ENCODE measurements at regions not wholly inside any gene's neighbourhood (a gene's known extent, or its start where the extent isn't known, plus 50 kb on each side); places are given as distances from the start of the nearest gene placed in this dataset.

GRCh38 chr7:138243836-138244235 lies 167.6 kb downstream of the AKR1D1 start:
- no peak for ATAC-seq
- ChIA-PET CTCF (no interaction called here), POLR2A (no interaction called here)
- H3K27ac ChIP-seq, result peak overlapping the region in 1 of 2 experiments; percentile 44; a peak in 1 of 6 replicates
- H3K4me3 ChIP-seq, result no peak overlapping the region
- H3K4me1 ChIP-seq, result peaks cover 4% of the 10 kb centered on the region; the same call in 1 of the 3 replicates
- TF ChIP-seq MAZ (IDR thresholded peaks at IDR 0.05; ENCODE audit: borderline replicate concordance, low read depth, low read length) (no peak), RCOR1 (IDR thresholded peaks at IDR 0.05; ENCODE audit: low read depth, low read length) (no peak), RARB (CRISPR knock-in tag; IDR thresholded peaks at IDR 0.05) (no peak), ZFP36 (IDR thresholded peaks at IDR 0.05; ENCODE audit: borderline replicate concordance, partially characterized antibody) (no peak), KDM1A (IDR thresholded peaks at IDR 0.05; ENCODE audit: low read depth) (no peak), REST (IDR thresholded peaks at IDR 0.05) (no peak), CBX2 (IDR thresholded peaks at IDR 0.05; ENCODE audit: borderline replicate concordance, low read depth) (no peak), PHF8 (IDR thresholded peaks at IDR 0.05; ENCODE audit: borderline replicate concordance, low read depth) (no peak), MAFK (IDR thresholded peaks at IDR 0.05; ENCODE audit: partially characterized antibody) (no peak), RFX5 (IDR thresholded peaks at IDR 0.05) (no peak), CHD4 (IDR thresholded peaks at IDR 0.05; ENCODE audit: borderline replicate concordance) (no peak), ZSCAN20 (CRISPR knock-in tag; IDR thresholded peaks at IDR 0.05) (no peak), ZNF302 (CRISPR knock-in tag; IDR thresholded peaks at IDR 0.05) (no peak), FOSB (CRISPR knock-in tag; IDR thresholded peaks at IDR 0.05) (no peak), TFCP2L1 (CRISPR knock-in tag; IDR thresholded peaks at IDR 0.05) (no peak), FOSL2 (IDR thresholded peaks at IDR 0.05) (no peak), FOSL2 (CRISPR knock-in tag; IDR thresholded peaks at IDR 0.05) (no peak), HOXA7 (CRISPR knock-in tag; IDR thresholded peaks at IDR 0.05) (no peak), HDAC2 (IDR thresholded peaks at IDR 0.05) (no peak)
- TF ChIP-seq, protein P1, sequence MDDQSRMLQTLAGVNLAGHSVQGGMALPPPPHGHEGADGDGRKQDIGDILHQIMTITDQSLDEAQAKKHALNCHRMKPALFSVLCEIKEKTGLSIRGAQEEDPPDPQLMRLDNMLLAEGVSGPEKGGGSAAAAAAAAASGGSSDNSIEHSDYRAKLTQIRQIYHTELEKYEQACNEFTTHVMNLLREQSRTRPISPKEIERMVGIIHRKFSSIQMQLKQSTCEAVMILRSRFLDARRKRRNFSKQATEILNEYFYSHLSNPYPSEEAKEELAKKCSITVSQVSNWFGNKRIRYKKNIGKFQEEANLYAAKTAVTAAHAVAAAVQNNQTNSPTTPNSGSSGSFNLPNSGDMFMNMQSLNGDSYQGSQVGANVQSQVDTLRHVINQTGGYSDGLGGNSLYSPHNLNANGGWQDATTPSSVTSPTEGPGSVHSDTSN (IDR thresholded peaks at IDR 0.05), result no peak
- TF ChIP-seq, protein P2, sequence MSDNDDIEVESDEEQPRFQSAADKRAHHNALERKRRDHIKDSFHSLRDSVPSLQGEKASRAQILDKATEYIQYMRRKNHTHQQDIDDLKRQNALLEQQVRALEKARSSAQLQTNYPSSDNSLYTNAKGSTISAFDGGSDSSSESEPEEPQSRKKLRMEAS (IDR thresholded peaks at IDR 0.05), result no peak
- DNase-seq (ENCODE audit: low read depth in 1 of 2, low spot score in 1 of 2), result no peak
- peak overlapping the region; percentile 20; the same call in 1 of the 3 replicates for H3K4me2 ChIP-seq
- WGBS (ENCODE audit: missing lambda C conversion rate), result 15% methylated on average over 1 of the region's 1 CpG
- FAIRE-seq, result no peak
- 0 out of 3 replicates have a peak, but pooled peaks cover 8% of the 10 kb centered on the region for H3K9me3 ChIP-seq

- WGBS (ENCODE audit: missing lambda C conversion rate), result 57% methylated on average over 5 of the region's 5 CpGs
- peak overlapping the region; percentile 38; the same call in 1 of the 3 replicates for H3K4me2 ChIP-seq
- peaks cover 4% of the 10 kb centered on the region; the same call in 1 of the 3 replicates for H3K4me1 ChIP-seq
- TF ChIP-seq CEBPB (IDR thresholded peaks at IDR 0.05), result no peak
- TF ChIP-seq JUN (IDR thresholded peaks at IDR 0.05), result no peak
- TF ChIP-seq RCOR1 (IDR thresholded peaks at IDR 0.05; ENCODE audit: low read depth, low read length), result no peak
- TF ChIP-seq CBX2 (IDR thresholded peaks at IDR 0.05; ENCODE audit: borderline replicate concordance, low read depth), result no peak
- no peak for TF ChIP-seq EHMT2 (IDR thresholded peaks at IDR 0.05; ENCODE audit: low read depth)
- TF ChIP-seq TFCP2L1 (CRISPR knock-in tag; IDR thresholded peaks at IDR 0.05), result no peak
- no peak for TF ChIP-seq BHLHE40 (IDR thresholded peaks at IDR 0.05; ENCODE audit: low read depth, low read length)
- TF ChIP-seq ZFP36 (IDR thresholded peaks at IDR 0.05; ENCODE audit: borderline replicate concordance, partially characterized antibody), result no peak
- TF ChIP-seq KDM5A (IDR thresholded peaks at IDR 0.05), result no peak
- no peak for TF ChIP-seq CHD4 (IDR thresholded peaks at IDR 0.05; ENCODE audit: borderline replicate concordance)
- TF ChIP-seq EHF (CRISPR knock-in tag; IDR thresholded peaks at IDR 0.05), result no peak
- no peak for TF ChIP-seq ZNF302 (CRISPR knock-in tag; IDR thresholded peaks at IDR 0.05)
- no peak for TF ChIP-seq USF2 (IDR thresholded peaks at IDR 0.05)
- TF ChIP-seq, protein P3, sequence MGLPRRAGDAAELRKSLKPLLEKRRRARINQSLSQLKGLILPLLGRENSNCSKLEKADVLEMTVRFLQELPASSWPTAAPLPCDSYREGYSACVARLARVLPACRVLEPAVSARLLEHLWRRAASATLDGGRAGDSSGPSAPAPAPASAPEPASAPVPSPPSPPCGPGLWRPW (IDR thresholded peaks at IDR 0.05), result no peak
- DNase-seq (ENCODE audit: low read depth in 1 of 2, low spot score in 1 of 2) (no peak), ATAC-seq (no peak), FAIRE-seq (no peak)
- H3K4me3 ChIP-seq, result no peak overlapping the region
- ChIA-PET POLR2A (no interaction called here), CTCF (no interaction called here)
- no peak overlapping the region; a peak in 1 of 6 replicates for H3K27ac ChIP-seq
- 0 out of 3 replicates have a peak, but pooled peaks cover 8% of the 10 kb centered on the region for H3K9me3 ChIP-seq
Observed at GRCh38 chr7:138244606-138245005, 168.3 kb downstream of the AKR1D1 start.
